Fibroblast of skin of right quadriceps (primary cell): ENCODE measurements at regions not wholly inside any gene's neighbourhood (a gene's known extent, or its start where the extent isn't known, plus 50 kb on each side); places are given as distances from the start of the nearest gene placed in this dataset.
A peak's percentile ranks its signal among the peaks of the same experiment; 100 is the strongest.

Experiments used
- DNase-seq: peaks from one replicate; pipeline ENCODE4 v3.0.0-alpha.2; 2013

GRCh38 chr2:199019898-199020507 lies 437.7 kb downstream of the SATB2 start:
- peak; percentile 42 for DNase-seq

DNA sequence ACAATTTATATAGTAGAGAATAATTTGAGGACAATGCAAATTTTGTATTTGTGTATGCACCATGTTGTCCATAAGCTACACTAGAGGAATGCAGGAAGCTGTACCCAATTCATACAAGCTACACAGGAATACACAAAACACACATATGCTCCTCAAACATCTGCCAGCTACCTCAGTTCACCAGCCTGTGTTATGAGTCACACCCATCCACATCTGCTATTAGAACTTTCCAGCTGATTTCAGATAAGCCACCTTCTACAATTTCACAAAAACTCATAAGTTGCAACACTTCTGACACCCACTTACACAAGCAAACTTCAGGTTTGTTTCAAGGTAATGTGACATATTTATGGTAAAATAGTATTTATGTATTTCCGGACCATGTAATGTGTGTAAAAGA lies 438.9 kb downstream of the SATB2 start:
- peak; percentile 4 for DNase-seq

DNA sequence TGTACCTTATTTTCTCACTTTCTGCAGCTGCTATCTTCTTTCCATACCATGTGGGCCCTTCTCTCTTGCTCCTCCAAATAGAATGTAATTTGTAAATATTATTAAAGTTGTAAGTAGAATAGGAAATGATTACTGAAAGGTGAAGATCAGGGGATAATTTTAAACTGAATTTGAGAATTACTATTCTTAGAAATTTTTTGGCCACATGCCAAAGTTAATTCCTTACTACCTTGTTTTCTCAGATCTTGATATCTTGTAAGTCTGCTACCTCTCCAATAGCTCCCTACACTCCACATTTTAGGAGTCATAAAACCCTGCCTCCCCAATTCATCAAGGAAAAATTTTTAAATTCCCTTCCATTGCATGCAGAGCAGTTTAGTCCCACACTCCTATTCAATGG lies 442.7 kb downstream of the SATB2 start:
- no peak for DNase-seq

DNA sequence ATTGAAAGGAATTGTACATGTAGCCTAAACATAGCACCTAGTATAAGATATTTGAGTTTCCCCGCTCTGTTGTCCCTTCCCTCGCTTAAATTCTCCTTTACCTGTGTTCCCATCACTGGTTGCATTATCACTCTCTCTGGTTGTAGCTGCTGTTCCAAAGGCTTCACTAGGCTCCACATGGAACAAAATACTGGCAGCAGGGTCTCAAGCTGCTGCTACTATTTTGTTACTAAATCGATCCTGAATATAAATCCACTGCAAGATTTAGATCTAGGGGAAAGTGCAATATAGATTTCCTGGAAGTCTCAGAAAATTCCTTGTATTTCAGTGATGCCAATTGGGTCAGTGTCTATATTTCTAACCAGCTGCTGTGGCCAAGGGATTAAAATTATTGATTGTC lies 443.5 kb downstream of the SATB2 start:
- DNase-seq, result no peak

DNA sequence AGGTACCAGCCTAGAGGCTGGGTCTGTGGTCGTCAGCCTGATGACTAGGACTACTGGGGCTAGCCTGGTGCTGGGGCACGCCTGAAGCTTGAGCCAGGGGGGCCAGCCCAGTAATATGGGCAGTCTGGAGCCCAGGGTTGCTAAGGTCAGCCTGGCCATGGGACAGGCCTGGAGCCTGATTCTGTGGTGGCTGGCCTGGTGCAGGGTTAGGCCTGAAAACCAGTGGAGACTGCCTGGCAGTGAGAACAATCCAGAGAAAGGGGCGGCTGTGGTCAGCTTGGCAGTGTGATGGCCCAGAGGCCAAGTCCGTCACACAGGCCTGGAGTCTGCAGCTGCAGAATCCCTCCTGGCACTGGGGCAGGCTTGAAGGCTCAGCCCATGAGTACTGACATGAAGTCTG lies 445.8 kb downstream of the SATB2 start:
- no peak for DNase-seq

DNA sequence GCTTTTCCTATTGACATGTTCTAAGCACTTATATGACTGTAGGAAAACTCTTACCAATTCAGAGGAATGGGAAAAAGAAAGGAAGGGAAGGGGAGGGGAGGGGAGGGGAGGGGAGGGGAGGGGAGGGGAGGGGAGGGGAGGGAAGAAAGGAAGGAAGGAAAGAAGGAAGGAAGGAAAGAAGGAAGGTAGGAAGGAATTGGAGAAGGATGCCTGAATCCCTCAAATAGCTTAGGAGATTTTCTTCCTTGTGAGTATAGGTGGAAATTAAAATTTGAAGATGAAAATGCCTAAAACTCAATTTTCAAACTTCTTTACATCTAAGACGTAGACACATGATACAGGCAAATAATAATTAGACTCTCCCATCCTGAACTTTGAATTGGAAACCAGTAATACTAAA lies 463.1 kb downstream of the SATB2 start:
- no peak for DNase-seq

DNA sequence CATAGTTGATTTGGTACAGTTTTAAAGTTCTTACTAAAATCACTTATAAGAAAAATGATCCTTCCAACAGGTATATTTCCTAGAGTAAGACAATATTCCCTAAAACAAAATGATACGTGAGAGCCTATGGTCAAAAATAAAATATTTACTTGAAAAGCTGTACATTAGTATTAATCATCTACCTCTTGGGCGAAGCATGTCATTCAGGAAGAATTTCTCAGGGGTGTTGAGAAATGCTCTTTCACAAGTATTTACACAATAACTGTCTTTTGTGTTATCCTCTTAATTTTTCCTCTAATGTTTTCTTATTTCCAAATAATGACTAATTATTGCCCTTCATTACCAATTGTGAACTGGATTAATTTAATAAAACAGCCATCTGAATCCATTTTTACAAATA lies 466.3 kb downstream of the SATB2 start:
- DNase-seq, result no peak

DNA sequence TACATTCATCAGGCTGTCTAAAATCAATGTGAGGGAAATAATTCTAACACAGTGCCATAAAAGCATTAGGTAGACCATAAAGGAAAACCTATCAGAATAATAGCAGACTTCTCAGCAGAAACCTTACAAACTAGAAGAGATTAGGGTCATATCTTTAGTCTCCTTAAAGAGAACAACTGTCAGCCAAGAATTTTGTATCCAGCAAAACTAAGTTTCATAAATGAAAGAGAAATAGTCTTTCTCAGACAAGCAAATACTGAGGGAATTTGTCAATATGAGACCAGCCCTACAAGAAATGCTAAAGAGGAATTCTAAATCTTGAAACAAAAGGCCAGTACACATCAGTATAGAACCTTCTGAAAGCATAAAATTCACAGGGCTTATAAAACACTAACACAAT lies 482.0 kb downstream of the SATB2 start:
- DNase-seq, result no peak

DNA sequence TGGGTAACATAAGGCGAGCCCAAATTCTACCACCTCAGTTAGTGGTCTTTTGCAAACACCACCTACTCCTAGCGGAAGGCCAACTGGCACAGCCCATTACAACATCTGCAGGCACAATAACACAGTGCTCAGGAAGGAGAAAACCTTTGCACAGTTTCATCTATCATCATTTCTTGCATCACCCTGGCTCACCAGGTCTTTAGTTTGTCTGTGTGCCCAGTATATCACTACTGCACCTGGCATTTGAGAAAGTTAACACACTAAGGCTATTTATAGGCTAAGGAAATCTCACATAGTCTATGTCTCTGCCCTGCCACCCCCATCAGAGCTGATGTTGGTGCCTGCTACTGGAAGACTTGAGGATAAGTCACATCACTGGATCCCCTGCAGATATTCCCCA lies 484.0 kb downstream of the SATB2 start:
- DNase-seq, result no peak

DNA sequence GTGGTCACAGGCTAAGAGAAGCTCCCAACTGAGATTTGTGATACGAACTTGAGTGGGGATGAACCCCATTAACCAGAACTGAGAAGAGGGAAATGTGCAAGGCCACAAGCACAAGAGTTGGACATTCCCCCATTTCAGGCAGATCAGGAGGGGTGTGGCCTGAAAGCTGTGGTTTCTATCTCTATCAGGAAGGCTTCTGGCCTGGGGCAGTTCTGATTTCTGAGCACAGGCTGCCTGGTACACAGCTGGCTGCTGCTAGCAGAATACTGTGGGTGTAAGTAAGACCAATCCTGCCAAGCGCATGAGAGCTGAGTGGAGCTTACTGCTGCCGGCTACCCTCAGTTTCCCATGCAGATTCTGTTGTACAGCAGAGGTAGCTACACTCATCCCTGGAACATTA lies 484.6 kb downstream of the SATB2 start:
- no peak for DNase-seq

DNA sequence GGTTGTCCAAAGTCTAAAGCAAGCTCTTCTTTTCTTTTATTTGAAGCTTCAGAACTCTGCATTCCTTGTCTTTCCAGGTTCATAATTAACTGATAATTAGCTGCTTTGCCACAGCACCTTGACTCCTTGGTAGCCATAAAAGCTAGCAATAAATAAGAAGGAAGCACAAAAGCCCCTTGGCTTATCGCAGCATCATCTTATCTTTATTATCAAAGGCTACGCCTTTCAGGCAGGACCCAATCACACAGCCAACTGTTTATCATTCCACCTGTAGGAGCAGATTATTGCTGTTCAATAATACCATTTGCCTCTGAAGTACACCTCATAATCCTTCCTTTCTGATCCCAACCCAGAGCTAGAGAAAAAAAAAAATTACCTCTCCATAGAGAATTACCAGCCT lies 489.2 kb downstream of the SATB2 start:
- no peak for DNase-seq

- DNase-seq, result no peak
Observed at GRCh38 chr2:198966269-198966668, 491.5 kb downstream of the SATB2 start.

GRCh38 chr2:198961547-198961946 lies 496.2 kb downstream of the SATB2 start:
- DNase-seq, result no peak

- DNase-seq, result no peak
Observed at GRCh38 chr2:198957181-198957580, 500.6 kb downstream of the SATB2 start.

- no peak for DNase-seq
Observed at GRCh38 chr2:198953328-198953727, 504.4 kb downstream of the SATB2 start.

DNA sequence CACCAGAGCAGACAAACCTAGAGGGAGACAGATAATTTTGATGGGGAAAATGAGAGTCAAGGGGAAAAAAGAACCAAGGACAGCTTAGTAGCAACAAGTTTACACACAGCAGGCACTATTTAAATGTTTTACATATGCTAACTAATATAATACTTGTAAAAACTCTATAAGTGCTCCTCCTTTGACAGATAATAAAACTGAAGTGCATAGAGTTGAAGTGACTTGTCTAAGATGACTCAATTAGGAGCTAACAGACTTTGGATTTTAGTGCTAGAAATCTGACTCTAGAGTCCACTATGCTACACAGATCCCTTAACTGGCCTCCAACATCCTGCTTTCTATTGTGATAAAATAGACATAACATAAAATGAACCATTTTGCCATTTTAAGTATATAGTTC lies 506.9 kb downstream of the SATB2 start:
- no peak for DNase-seq

DNA sequence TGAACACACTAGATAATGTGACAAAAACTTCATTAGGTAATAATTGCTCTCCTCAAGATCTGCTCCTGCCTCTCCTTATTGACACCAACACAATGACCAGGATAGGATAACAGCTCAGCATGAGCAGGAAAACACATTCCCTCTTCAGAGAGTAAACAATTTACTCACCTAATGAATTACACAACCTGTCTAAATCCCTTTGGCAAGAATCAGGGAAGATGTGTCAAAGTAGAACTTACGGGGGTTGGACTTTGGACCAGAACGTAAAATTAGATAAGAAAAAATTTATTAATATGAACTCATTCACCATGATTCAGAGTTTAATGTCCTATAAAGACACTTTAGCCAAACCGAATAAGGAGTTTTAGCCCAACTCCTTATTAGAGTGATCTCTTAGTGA lies 512.2 kb downstream of the SATB2 start:
- DNase-seq, result no peak

DNA sequence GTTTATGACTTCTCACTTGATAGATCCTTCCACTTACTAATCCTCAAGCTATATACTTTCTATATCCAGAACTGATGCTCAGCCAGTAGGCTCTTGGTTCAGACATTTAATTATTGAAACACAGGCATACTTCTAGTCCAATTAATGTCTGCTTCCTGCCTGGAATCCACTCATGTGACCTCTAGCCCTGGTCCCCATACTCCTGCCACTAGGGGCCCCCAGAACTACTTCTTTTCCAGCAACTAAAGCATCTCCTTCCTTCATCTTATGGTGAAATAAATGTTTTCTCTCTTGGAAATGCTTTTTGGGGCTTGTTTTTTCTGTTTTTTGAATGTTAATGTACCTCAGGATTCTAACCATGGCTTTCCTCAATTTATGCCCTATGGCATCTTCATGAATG lies 527.6 kb downstream of the SATB2 start:
- DNase-seq, result peak; percentile 1

- DNase-seq, result no peak
Observed at GRCh38 chr2:198928026-198928425, 529.7 kb downstream of the SATB2 start.

- no peak for DNase-seq
Observed at GRCh38 chr2:198917926-198918720, 539.6 kb downstream of the SATB2 start.

DNA sequence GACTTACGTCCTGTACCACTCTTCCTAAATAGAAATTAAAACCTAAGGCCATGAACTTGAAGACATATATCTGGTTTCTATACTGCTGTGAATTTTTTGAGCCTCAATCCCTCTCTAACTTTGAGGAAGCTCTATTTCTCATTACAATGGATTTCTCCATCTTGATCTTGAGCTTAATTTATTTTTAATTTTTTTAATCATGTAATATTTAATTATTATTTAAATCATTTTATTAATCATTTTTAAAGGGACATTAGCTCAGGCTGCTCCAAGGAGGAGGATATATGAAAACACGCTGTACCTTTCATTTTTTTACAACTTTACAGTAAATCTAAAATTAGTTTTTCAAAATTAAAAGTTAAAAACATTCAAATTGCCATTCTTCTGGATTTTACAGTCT lies 540.5 kb downstream of the SATB2 start:
- DNase-seq, result no peak

DNA sequence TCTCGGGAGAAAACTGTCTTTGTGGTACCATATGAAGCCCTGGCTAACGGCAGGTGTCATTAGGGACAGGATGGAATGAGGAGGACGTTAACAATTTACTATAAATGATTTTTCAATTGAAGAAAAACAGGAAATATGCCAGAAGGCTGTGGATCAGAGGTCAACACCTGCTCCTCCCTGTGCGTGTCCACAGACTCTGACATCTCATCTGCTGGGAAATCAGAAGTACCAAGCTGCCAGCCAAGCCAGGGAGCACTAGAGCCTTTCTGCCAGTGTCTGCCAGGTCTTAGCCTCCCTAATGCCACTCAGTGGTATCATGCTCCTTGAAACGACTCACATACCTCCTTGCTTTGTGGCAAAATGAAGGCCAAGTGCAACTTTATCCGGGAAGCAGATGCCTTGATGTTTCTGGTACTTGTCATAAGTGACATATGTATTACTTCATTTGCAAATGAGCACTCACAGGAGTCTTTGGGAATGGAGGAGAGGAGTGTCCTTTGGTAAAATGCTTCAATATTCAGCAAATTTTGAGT lies 541.1 kb downstream of the SATB2 start:
- DNase-seq, result no peak

DNA sequence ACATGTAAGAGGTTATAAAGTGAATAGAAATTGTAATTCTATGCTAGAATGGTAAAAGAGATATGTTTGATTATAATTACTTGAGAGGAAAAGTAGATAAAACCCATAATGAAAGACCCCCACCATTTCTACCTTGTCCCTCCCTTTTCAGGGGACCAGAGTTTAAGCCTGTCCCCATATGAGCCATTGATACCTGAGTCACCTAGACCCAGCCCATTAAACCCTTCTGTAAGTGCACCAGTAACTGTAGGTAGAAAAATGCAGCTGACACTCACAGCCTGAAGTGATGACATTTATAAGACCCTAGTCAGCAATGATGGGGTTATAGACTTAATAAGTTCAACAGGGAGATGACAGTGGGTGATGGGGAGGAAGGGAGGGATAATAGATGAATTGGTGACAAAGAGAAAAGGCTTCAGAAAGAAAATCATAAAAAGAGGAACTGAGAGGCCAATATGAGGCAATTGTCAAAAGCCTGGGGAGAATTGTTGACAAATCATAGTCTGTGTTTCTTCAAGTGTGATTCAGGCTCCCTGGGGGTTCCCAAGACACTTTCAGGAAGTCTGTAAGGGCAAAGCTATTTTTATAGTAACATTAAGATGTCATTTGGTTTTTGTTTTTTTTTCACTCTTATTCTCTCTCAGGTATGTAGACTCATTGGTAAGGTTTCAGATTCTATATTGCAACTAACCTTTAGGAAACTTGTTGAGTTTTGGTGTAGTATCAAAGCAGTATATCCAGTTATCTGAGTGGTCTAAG lies 544.2 kb downstream of the SATB2 start:
- DNase-seq, result peak; percentile 7
